GM19035 (cell line): ENCODE measurements at regions not wholly inside any gene's neighbourhood (a gene's known extent, or its start where the extent isn't known, plus 50 kb on each side); places are given as distances from the start of the nearest gene placed in this dataset.
A peak's percentile ranks its signal among the peaks of the same experiment; 100 is the strongest.

Experiments
- ATAC-seq: cut with Tn5 transposase; IDR thresholded peaks from one replicate; pipeline ENCODE4 v1.9.1; 2021; ENCODE audit not compliant: unreplicated experiment

DNA sequence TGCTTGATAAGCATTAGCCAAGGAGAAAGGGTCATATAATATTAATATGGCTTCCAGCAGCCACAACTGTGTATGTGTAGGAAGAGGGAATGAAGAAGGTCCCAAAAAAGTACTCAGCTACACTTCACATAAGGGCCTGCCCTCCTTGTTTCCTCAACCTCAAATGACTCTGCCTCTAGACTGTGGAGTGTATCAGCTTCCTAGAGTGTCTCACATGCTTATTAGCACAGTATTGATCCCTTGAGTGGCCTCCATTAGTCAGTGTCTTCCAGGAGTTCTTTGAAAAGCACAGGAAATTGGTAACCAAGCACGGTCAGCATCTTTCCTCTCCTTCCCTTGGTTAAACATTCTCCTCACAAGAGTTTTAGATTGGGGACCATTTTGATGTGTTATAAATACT, 190.4 kb upstream of the ATP10B start:
- no peak for ATAC-seq

DNA sequence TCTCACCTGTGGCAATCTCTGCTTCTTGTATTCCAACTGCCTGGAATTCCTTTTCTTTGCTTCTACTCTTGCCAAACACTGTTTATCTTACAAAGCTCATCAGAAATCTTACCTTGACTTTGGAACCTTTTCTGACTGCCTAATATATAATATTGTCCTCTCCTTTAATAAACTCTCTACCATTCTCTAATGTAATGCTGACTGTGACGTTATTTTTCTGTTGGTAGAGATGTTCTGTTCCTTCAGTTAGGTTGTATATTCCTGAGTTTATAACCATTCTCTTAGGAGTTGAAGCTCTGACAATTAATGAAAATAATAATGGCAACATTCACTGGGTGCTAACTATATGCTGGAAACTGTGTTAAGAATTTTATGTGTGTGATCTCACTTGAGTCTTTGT, 188.8 kb upstream of the ATP10B start:
- ATAC-seq, result no peak

DNA sequence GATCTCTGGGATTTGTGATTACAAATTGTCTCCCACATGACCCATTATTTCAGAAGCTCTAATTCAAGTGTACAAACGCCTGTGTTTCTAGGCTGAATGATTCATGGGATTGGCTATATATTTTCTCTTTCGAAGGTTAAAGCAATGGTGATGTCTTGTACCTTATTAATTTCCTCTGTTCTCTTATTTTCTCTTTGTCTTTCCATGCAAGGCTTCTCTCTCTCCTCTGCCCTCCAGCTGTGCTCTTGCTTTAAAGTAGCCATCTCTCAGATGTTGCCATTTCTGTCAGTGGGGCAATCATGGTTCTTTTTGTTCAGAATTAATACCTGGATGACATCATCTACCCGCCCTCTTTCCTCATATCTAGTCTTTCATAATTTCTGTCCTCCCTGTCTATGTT, 184.3 kb upstream of the ATP10B start:
- no peak for ATAC-seq

DNA sequence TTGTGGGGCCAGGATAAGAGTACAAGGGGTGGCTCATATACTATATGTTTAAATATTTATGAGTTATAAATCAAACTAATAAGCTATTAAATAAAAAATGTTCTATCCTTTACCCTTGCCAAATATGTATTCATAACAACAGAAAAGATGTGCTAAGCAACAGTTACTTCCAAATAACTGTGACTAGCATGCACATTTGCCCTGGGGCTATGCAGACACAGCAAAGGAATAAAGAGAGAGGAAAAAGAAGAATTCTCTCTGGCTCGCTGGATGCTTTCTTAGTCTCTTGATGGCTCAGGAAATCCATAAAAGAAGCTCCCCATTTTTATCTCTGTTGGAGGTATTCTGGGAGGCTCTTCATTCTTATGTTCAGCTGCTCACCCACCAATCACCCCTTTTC, 182.4 kb upstream of the ATP10B start:
- no peak for ATAC-seq

DNA sequence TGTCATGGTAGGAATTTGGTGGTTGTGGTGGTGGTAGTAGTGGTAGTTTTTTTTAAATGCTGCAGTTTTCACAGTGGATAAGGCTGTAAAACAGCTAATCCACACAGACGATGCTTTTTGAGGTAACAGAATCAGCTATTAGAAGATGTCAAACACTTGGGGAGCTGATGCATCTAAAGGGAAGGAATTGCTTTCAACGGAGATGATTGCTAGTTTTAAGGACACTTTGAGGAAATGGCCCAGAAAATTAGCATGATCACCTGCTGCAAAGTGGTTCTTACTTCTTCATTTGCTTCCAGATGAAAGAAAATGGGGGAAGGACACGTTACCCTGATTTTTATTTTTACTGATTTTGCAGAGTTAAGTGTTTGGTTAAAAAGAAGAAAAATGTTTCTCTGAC, 178.2 kb upstream of the ATP10B start:
- no peak for ATAC-seq

DNA sequence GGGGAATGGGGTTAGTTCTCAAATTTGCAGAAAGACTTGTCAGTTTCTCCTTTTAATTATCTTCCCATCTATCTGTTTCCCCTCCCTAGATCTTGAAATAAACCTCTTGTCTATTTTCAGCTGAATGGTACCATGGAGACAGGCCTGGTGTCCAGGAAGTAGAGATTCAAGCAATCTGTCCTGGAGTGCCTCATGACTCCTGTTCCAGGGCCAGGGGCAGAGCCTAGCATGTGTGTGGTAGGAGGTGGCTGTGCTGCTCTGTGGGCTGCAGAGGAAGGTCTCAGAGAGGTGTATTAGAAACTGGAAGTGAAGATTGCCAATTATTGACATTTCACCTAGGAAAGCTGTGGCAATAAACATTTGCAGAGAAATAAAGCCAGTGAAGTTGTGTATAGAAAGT, 175.8 kb upstream of the ATP10B start:
- no peak for ATAC-seq

DNA sequence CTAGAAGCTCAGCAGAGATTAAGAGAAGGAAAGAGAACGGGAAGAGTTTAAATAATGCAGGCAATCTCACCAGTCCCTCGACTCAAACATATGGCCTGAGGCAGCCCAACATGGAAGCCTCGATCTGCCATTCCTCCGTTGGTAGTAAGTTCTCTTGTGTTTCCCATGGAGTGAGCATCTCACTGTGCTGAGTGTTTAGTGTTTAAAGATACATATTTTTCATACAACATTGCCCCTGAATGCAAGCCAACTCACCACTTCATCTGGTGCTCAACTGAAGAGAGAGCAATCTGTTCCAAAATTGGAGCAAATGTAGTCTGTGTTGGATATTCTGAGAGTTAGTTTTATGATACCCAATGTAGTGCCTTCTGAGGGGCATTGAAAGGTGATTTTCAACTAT, 171.5 kb upstream of the ATP10B start:
- ATAC-seq, result no peak

DNA sequence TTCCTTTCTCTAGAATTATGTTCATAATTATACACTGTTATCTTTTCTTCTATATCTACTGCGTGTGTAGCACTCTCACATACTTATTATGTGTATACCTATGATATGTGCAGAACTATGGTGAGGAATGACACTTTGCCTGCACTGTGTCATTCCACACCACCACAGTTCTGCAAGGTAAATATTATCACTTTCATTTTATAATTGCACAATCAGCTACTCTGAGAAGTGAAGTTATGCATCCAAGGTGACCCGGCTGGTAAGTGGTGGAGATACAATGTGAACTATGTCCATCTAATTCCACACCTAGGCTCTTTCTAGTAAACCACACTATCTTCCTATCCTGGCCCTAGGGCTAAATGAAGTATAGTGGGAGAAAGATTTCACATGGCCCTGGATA, 170.1 kb upstream of the ATP10B start:
- no peak for ATAC-seq

DNA sequence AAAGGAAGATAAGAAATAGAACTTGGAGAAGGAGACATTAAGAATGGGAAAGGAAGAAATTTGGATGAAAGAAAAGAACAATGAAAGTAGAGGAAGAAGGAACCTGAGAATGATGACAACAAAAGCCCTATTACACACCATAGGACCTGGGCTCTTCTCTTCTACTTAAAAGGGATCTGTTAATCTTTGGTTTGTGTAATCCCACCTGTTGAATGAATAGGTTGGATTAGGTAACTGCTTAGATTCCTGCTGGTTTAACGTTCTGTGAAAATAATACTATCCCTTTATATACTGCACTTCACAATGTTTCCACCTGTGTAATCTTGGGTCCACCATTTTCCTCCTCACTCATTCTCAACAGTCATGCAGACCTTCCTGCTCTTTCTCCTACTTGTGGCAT, 157.8 kb upstream of the ATP10B start:
- ATAC-seq, result no peak

DNA sequence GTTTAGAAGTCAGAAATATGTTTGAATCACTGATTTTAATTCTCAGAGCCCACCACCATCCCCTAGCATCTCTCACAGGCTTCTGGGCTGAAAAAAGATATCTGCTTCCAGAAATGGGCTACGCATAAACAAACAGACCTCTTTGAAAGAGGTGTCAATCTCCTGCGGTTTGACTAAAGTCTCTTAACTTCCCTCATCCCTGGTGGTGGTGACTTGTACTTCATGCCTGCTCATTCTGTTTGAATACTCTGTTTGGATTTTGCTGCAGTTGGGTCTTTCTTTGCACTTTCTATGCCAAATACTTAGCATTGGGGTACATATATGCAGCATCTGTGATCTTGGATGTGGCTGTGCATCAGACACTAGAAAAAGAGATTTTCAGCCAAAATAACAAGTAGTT, 157.2 kb upstream of the ATP10B start:
- ATAC-seq, result no peak

DNA sequence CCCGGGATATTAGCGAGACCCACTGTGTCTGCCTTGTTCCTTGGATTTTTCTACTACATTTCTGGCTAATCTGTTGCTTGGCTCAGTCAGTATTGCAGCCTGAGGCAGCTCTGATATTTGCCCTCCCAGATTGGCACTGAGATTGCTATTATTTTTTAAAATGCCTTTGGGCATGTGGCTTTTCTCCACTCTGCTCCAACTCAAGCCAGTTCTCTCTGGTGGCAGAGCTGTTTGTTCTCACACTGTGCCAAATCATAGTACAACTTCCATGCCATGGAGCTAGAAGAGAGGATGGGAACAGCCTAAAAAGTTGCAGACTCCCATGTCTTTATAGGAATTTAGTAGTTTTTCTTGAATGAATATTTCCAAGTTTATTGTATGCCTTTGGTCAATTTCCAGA, 155.9 kb upstream of the ATP10B start:
- no peak for ATAC-seq

DNA sequence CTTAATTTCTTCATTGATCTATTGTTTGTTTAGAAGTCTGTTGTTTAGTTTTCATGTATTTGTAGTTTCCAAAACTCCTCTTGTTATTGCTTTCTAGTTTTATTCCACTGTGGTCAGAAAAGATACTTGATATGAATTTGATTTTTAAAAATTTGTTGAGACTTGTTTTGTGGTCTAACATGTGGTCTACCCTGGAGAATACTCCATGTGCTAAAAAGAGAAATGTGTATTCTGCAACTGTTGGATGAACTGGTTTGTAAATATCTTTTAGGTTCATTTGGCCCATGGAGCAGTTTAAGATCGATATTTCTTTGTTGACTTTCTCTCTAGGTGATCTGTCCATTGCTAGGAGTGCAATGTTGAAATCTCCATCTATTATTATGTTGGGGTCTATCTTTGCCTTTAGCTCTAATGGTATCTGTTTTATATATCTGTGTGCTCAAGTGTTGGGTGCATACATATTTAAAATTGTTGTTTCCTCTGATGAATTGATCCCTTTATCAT, 150.6 kb upstream of the ATP10B start:
- no peak for ATAC-seq

DNA sequence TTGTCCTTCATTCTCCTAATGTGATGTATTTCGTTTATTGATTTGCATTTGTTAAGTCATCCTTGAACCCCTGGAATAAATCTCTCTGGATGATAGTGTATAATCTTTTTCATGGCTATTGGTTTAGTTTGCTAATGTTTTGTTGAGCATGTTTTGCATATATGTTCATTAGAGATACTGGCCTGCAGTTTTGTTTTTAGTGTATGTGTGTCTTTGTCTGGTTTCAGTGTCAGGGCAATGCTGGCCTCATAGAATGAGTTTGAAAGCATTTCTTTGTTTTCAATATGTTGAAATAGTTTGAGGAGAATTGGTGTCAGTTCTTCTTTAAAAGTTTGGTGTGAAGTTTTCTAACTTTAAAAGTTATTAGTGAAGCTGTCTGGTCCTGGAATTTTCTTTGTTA, 149.6 kb upstream of the ATP10B start:
- ATAC-seq, result peak; percentile 88

DNA sequence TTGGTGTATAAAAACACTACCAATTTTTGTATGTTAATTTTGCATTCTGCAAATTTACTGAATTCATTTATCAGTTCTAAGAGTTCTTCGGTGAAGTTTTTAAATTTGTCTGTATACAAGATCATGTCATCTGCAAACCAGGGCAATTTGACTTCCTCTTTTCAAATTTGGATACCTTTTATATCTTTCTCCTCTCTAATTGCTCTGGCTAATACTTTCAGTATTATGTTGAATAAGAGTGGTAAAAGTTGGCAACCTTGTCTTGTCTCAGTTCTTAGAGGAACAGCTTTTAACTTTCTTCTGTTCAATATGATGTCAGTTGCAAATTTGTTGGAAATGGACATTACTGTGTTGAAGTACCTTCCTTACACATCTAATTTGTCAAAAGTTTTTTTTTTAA, 149.1 kb upstream of the ATP10B start:
- peak; percentile 54 for ATAC-seq

DNA sequence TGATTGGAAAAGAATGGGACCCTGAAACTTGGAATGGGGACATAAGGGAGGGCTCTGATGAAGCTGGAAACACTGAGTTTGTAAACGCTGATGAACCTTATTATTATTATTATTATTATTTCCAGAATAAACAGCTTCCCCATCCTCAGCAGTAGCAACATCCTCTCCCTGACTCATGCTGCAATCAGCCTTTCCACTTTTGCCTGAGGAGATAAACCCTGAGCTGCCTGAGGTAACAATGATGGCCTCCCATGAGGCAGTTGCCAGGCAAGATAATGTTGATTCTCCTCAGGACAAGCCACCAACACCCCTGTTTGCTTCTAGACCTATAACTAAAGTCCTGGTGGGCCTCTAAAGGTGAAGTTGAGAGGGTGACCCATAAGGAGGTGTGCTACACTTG, 139.2 kb upstream of the ATP10B start:
- ATAC-seq, result no peak

DNA sequence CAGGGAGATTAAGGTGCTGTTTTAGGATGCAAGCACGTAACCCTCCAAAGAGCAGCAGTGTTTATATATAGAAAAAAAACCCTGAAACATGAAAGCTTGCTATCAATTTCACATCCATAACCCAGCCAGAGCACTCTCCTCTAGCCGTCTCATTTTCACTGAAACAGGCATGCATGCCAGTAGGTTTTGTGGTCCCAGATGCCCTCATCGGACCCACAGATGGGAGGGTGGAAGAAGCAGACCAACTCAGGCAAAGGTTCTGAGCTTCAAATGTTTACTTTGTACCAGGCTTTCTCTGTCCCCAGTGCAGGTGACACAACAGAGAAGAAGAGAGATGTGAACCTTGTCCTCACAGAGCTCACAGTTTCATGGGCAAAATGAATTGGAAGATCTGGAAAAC, 127.4 kb upstream of the ATP10B start:
- ATAC-seq, result no peak

DNA sequence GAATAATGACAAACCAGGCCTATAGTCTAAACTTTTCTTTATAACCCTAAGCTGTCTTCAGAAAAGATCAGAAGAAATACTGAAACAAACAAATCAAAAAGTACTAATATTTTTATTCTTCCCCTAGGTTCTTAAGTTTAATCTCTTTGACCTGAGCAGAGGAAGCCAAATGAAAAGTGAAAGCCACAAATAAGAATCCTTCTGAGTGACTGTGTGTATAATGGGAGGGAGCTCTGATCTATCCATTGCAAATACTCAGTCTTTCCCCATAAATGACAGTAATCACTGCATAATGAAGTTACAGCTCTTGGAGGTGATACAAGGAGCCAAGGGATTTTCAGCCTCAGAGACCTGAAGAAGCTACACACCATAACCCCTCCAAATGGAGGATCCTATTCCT, 126.9 kb upstream of the ATP10B start:
- ATAC-seq, result peak; percentile 45

DNA sequence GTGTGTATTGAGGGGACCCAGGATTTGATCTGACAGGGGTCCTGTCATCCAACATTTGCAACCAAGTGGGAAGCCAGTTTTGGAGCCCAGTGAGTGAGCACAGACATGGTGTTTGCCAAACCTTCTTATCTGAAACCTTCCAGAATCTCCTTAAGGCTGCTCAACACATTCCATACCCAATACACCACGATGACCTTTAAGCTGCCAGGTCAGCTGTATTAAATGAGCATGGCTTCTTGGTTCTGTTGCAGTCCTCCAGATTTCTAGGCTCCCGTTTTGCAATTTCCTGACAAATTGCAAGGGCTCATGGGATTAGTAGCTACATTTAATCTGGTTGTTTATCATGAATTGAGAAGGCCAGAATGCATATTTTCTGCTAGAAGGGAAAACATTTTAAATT, 124.2 kb upstream of the ATP10B start:
- no peak for ATAC-seq

DNA sequence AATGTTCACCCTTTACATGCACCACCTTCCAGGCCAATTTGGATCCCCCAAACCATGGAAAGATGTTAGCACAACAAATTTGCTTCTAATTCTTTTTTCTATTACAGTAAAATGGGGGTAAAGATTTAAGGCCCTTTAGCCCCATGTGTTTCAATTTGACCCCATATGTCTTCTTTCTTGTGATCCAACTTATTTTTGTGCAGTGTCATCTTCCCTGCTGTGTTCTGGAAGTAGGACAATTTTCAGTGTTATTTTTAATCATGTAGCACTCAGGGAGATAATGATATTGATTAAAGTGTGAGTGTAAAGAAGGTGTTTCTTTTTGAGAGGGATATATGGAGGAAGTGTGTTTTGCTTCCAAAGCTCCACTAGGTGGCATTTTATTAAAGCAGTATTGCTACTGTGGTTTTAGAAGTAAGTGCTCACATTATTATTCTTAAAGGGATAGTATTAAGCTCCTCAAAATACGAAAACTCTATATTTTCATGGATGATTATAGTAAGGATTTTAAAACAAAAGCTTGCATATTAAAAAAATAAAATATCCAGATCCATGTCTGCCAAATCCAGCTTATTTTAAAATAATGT, 118.7 kb upstream of the ATP10B start:
- no peak for ATAC-seq

DNA sequence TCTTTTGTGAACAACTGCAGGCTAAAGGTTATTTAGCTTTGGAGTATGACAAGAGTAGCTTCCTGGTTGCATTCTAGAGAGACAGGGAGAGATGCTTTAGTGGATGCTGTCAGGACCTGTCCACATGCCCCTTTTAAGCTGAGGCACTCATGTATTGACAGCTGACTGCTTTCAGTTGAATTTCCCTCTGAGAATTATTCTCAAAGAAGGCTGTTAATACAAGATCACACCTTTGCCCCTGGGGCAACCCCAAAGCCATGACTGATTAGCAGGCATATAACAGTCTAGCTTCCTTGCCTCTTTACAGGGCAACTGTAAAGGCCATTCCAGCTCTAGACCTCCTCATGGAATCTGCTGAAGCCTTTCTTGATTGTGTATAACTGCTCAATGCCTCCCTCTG, 117.6 kb upstream of the ATP10B start:
- ATAC-seq, result no peak

DNA sequence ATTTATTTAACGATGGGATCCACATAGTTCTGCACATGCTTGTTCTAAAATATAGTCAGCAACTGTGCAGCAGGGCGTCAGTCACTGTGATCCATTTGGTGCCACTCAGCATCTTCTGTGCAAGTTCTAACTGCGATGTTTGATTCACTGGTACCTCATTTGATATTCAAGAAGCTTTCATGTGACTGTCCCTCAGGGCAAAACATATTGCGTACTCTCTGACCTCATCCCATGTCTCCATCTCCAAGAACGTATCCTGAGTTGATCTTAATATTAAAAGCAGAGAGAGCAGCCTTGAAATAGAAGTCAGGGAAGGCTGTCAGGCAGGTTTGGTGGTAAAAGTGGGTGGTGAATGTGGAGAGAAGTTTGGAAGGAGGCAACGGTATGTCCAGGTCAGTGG, 116.5 kb upstream of the ATP10B start:
- ATAC-seq, result no peak

DNA sequence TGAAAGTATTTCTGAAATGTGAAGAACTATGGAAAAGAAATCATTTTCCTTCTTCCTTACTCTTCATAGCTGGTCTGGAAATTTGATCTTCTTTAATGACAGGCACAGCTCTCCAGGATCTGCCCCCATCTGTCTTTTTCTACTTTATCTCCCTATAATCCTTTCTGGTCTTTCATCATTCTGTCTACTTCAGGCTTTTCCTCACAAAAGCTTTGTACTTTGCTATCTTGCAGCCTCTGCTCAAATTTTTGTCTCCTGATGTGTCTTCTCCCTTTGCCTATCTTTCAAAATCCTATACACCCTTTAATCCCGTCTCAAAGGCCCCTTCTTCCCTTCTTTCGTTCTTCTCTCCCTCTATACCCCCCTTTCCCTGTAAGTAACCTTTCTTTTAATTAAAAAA, 114.9 kb upstream of the ATP10B start:
- ATAC-seq, result no peak

DNA sequence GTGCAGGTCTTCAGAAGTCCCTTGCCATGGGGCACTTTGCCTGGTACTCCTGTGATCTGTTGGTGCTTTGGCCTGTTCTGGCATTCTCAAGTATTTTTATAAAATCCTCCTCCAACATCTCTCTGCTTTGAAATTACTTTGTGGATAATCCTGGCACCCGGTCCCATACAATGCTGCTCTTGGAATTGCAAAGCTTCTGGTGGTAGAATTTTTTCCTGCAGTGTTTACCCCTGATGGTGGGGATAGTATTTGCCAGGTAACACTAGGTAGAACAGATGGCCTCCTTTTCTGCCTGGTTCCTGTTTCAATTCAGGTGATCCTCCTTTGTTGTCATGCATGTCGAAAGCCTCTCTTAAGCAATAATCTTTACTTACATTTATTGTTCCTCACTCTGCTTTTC, 109.8 kb upstream of the ATP10B start:
- ATAC-seq, result no peak

DNA sequence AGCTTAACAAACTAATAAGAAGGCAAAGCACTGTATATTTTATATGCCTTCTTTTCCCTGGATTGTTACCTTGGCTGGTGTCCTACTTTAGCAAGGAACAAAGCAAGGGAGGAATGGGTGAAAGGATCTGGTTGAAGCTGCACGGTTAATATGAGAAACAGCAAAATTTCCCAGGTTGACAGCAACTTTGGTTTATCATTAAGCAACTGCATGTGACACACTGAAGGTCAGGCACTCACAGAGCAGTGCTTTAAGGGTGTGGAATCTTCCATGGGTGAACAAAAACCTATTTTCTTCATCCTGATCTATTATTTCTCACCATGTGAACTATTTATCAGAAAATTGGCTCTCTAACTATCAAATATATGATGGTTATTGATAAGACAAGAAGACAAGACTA, 109.0 kb upstream of the ATP10B start:
- ATAC-seq, result no peak
